NCI-H524 (cell line): ENCODE measurements at regions not wholly inside any gene's neighbourhood (a gene's known extent, or its start where the extent isn't known, plus 50 kb on each side); places are given as distances from the start of the nearest gene placed in this dataset.
"Not testable (repeated sequence)": the region's sequence is repeated elsewhere in the genome, so short reads cannot be mapped to it uniquely, and the experiment has no call there.

Source experiments
- DNase-seq, 2 experiments: peaks; one replicate each; lab custom pipeline; 2025; lab: John Stamatoyannopoulos, UW

DNA sequence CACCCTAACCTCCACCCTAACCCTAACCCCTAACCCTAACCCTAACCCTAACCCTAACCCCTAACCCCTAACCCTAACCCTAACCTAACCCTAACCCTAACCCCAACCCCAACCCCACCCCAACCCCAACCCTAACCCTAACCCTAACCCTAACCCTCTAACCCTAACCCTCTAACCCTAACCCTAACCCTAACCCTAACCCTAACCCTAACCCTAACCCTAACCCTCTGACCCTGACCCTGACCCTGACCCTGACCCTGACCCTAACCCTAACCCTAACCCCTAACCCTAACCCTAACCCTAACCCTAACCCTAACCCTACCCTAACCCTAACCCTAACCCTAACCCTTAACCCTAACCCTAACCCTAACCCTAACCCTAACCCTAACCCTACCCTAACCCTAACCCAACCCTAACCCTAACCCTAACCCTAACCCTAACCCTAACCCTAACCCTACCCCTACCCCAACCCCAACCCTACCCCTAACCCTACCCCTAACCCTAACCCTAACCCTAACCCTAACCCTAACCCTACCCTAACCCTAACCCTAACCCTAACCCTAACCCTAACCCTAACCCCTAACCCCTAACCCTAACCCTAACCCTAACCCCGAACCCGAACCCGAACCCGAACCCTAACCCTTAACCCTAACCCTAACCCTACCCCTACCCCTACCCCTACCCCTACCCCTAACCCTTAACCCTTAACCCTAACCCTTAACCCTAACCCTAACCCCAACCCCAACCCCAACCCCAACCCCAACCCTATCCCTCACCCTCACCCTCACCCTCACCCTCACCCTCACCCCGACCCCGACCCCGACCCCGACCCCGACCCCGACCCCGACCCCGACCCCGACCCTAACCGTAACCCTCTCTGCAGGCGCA, 186.2 kb upstream of the CHL1 start:
- DNase-seq = not testable (repeated sequence)

DNA sequence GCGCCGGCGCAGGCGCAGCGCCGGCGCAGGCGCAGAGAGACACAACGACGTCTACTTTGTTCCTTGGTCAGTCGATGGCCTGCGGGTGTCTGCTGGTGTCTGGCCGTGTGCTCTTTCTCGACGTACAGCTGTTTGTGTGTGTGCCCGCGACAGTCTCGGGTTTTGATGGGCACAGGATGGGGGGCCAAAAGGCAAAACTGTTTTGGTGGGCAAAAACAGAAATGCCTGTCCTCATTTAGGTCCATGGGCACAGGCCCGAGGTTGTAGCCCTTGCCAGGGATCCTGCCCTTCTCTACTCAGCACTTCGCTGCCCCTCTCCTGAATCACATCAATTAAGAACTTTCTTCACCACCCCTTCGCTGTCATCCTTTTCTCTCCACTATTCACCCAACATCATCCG, 184.8 kb upstream of the CHL1 start:
- DNase-seq = no peak

DNA sequence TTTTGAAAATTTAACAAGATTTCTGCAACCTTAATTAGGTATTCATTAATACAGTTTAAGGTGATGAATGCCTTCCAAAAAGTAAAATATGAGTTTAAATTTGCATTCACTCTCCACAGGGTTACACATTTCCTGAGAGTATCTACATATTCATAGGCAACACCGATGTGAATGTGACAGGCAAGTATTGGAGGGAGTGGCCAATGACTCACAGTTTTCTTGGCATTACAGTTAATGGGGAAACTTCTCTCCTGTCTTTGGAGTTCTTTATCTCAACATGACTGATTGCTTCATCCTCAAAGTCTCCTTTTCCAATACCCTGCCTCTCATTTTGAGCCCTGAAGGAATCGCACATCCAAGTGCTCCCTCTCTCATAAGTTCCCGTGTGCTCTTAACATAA, 181.9 kb upstream of the CHL1 start:
- no peak for DNase-seq

DNA sequence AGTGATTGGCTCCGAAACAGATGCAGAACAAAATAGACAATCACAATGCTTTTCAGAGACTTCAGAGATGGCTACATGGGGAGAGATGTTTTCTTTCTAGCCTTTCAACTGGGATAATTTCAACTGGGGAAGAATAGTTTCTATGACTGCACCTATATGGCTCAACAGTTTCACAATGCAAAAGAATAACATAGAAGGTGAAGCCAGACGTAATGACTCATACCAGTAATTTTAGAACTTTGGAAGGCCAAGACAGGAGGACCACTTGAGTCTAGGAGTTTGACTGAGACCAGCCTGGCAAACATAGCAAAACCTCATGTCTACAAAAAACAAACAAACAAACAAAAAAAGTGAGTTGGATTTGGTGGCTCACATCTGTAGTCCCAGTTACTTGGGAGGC, 180.2 kb upstream of the CHL1 start:
- no peak for DNase-seq

DNA sequence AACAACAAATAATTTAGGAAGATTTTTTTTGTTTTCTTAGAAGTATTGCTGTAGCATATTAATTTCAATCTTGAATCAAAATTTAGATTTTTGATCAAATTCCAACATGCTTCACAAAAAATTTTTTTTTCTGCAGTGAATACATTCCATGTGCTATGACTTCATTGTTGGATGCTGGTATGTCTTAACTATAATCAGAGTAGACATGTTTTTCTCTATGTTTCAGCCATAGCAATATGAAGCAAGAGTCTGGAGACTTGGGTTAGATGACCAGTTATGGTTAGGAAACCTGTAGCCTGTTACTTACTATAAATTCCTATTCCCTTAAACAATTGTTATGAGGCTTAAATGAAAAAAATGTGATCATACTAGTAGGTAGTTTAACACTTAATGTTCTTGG, 176.1 kb upstream of the CHL1 start:
- DNase-seq = no peak

DNA sequence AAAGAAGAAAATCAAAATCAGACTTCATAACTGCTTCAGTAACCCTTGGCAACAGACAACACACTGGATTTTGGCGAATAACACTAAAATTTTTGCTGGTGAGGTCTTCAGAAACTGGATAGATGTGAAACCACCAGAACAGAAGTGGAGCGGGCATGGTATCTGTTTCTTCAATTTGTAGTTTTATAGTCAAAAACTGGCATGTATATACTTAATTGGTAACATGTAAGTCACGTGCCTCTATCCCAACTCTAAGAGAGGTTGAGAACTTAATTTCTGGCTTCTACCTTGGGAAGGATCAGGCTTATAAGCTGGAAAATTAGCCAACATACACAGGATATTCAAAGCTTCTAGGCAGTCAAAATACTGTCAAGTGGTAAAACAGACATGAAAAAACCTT, 172.6 kb upstream of the CHL1 start:
- no peak for DNase-seq

DNA sequence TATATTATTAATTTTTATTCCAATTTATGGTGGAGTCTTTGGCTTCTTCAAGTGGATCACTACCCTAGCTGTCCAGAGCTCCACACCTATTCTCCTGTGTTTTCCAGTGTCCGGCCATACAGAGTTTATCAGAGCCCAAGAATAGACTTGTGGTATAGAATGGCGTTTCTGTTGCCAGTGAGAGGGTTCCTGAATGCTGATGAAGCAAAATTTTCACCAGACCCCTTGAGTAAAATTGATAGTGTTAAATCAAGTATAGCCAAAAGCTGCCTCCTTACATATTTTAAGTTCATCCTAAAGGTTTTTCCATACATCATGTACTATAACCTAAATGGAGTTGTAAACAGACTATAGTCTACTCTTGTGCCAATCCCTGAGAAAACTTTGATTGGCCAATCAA, 171.5 kb upstream of the CHL1 start:
- DNase-seq = no peak

DNA sequence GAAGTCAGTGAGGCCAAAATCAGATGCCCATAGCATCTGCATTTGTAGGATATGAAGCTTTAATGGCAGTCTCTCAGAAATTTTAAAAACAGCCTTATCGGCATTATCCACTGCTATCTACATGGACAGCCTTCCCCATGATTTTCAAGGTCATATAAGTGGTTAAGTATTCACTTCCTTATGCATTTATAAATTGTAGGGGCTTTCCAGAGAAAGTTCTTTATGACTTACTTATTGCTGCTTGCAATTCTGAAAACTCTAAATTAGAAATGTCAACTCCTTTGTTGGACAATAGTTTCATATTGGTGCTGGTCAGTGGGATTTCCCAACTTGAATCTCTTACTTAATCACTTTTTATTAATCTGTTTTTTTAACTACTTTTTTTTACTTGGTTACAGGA, 160.6 kb upstream of the CHL1 start:
- not testable (repeated sequence) for DNase-seq

DNA sequence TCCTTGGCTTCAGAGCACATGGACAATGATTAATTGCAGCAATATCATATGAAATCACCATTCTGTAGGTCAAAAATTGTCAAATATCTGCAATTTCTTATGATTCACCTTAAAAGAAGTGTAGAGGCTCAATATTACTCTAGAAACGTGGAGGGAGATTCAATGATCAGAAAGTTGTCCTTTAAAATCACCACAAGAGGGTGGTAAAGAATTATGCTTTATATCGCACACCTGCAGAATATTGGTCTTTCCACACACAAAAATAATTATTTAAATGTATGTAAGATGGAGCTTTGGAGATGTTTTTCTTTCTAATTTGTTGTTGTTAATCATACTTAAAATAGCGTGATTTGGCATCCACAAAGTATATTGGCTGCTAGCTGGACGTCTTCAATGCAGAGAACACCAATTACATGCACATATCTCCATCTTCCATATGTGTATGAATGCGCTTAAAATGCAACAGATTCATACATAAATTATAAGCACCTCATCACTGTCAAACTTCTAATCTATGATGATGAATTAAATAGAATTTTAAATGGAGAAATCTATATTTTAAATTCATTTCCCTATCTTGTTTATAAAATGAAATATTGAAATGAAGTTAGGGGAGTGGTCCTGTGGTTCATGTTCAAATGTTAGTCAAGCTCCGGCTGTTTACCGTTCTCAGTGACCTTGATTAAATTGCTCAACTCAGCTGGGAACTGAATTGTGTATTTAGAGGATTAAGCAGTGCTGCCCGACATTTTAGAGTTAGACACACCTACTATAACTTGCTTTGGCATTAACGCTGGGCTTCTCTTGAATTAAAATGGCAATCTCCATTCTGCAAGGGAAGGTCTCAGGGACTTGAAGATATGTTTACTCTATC, 153.5 kb upstream of the CHL1 start:
- DNase-seq = peak in 1 of 2 experiments; percentile 32

DNA sequence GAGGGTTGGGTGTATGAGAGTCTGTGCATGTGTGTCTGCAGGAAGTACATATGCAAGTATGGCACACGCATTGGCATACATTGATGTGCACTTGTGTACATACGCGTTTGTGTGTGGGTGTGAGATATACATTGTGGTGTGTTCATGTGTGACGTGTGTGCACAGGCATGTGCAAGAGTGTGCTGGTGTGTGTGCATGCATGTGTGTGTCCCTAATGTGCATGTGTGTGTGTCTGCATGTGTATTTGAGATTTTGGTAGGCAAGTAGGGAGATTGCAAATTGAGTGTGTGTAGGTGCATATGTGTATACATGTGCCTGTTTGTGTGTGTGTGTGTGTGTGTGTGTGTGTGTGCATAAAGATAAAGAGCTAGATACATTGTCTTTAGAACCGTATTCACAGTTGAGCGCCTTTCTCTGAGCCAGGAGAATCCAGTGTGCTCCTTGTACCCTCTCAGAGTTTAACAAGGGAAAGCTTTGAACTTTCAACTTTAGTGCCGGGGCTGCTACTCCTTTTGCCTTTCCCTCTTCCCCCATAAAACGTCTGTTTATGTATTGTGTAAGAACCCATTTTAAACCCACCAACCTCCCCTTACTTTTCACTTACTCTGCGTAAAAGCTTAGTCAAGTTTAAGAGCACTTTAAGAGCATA, 152.4 kb upstream of the CHL1 start:
- DNase-seq = no peak

DNA sequence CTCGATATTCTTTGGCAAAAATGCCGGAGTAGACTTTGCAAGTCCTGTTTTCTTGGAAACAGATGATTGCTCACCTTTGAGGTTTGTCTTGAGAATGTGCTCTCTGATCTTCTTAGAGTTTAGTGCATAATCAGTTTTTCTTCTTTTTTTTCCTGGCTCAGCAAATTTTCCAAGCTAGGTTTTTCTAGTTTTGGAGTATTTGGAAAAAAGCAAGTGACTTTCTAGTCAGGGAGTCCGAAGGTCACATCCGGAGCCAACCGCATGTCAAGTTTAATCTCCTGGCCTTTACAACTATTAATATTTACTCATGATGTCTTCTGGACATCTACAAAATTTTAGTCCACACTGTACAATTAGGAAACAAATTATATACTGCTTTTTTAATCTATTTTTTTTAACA, 151.6 kb upstream of the CHL1 start:
- not testable (repeated sequence) for DNase-seq

DNA sequence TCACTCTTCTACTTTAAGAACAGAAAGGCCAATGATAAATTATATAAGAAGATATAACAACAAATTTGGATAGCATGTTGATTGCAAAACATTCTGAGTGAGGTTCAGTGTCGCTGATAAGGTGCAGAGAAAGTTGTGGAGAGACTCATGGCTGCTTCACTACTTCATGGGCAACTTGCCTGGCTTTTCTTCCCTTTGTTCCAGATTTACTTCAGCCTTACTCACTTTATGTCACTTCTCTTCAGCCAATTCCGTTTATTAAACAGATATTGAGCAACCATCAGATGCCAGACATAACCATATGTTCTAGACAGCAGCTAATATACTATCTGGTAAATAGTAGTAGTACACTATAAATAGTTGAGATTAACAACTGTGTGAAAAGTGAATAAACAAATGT, 150.0 kb upstream of the CHL1 start:
- no peak for DNase-seq

DNA sequence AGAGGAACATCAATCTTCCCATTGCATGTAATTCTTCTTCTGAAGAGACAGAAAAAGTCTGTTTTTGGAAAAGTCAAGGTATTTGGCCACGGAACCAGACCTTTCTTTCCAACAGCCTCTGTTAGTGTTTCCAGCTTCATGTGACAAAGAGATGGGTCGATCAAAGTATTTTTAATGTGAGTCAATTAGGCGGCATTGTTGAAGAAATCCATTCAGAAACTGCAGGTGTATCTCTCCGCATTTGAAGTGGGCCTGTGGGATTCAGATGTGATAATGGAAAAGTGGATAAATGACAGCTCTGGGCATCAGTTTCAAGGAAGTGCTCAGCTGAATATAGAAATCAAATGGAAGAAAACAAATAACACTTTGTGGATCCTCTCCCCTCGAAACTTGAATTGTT, 143.1 kb upstream of the CHL1 start:
- DNase-seq = not testable (repeated sequence)

DNA sequence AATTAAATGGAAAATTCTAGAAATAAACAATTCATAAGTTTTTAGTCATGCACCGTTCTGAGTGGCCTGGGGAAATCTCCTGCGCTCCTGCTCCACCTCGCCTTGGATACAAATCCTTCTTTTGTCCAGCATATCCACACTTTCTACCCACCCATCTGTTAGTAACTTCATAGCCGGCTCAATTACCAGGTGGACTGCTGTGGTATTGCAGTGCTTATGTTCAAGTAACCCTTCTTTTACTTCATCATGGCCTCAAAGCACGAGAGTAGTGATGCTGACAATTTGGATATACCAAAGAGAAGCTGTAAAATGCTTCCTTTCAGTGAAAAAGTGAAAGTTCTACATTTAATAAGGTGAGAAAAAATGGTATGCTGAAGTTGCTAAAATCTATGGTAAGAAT, 142.3 kb upstream of the CHL1 start:
- peak in 1 of 2 experiments; percentile 24 for DNase-seq

DNA sequence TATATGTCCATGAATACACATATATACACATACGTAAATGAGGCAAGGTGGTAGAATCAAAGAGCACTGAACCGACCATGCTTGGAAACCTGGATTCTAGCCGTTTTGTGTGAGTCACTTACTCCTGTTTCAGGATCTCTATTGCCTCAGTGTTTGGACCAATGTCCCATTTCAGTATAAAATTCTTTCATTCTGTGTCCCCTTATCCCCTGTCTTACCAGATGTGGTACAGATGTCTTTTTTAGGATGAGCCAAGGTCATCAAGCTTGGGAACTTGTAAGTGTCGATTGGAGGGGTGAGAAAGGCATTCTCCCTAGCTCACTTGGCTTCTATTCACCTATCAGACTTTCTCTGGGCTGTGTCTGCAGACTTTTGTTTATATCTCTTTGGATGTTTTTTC, 139.9 kb upstream of the CHL1 start:
- no peak for DNase-seq

DNA sequence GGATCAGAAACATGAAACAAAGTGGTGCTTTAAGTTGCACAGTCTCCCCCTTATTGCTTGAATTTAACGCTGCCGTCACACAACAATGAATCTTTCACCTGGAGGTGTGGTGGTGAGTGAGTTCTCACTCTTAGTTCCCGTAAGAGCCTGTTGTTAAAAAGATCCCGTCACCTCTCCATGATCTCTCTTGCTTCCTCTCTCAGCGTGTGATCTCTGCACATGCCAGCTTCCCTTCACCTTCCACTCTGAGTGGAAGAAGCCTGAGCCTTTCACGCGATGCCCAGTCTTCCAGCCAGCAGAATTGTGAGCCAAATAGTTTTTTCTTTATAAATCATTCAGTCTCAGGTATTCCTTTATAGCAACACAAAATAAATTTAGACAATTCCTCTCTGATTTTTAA, 136.7 kb upstream of the CHL1 start:
- no peak for DNase-seq

DNA sequence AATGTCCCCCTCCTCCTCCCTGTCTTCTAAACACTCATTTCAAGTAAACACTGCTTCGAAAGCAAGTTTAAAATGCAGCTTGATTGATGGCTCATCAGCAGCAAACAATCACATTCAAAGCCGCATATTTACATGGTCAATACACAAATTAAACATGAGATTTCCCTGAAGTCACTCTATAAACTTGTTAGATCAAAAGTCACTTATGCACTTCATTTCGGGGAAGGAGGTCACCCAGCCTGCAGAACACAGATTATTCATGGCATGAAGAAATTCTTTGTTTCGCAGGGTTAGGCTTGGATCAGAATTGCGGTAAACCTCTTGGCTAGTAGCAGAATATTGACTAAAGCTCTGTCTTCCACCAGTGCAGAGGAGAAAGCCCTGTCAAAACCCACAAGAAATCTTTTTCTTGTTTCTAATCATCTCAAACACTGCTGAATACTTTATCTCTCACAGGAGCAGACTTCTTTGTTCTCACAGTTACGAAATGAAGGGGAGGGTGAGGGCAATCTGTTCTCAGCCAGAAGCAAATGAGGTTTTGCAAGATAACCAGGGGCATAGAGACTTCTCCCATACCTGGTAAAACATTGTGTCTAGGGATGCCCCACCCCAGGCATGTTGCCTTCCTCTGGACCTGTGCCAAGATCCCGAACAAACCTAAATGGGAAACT, 133.3 kb upstream of the CHL1 start:
- no peak for DNase-seq

DNA sequence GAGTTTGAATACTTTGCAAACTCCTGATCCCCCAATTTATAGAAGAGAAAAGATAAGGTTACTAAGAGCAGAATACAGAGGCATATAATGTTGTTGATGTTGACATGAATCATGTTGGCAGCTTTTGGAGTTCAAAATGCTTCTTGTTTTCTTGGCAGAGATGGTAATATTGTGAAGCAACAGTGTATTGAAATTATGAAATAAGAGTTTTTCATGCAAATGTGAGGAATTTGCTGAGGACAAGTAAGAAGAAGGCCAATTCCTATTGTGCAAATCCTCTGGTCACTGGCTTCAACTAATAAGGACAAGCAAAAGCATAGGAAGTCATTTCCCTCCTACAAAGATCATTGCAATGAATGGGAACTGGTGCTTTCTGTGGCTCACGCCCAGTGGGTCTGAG, 126.9 kb upstream of the CHL1 start:
- DNase-seq = no peak

DNA sequence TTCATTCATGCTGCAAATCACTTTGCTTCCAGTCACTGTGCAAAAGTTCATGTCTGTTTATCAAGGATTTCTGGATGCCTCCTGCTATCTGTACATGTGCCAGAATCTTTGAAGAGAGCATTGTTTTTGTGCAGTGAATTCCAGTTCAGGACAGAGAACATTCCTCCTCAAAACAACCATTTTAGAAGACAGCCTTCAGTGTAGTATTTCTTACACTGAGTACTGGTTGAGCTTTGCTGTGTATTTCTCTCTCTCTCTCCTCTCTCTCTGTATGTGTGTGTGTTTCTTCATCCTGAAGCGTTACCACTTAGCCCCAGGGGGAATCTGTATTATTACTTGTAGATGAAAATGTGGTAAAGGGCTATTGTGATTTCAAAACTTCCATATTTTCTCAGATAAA, 123.8 kb upstream of the CHL1 start:
- no peak for DNase-seq

DNA sequence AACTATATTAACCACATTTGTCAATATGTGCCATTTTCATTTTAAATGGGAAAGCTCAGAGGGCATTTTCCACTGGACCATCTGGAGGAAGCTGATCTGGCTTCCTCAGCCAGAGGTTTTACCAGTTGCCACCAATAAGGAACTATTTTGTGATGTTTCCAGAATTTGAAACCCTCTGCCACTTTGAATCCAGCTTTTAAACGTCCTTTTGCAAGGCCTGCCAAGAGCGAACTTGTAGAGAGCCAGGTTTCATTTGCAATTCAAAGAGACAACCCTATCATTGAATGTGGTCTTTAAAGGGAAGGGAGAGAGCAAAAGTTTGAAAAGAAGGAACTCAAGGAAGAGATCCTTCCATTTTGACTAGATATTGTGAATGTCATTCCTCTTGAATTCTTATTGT, 123.3 kb upstream of the CHL1 start:
- no peak for DNase-seq

DNA sequence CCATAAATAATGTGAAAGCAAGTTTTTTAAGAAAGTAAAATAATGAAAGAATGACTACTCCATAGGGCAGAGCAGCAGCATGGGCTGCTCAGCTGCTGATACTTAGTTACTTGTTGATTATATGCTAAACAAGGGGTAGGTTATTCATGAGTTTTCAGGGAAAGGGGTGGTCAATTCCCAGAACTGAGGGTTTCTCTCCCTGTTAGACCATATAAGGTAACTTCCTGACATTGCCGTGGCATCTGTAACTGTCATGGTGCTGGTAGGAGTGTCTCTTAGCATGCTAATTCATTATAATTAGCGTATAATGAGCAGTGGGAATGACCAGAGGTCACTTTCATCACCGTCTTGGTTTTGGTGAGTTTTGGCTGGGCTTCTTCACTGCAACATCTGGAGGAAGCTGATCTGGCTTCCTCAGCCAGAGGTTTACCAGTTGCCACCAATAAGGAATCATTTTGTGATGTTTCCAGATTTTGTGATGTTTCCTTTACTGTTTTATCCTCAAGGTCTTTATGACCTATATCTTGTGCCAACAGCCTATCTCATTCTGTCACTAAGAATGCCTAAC, 121.8 kb upstream of the CHL1 start:
- DNase-seq = no peak

DNA sequence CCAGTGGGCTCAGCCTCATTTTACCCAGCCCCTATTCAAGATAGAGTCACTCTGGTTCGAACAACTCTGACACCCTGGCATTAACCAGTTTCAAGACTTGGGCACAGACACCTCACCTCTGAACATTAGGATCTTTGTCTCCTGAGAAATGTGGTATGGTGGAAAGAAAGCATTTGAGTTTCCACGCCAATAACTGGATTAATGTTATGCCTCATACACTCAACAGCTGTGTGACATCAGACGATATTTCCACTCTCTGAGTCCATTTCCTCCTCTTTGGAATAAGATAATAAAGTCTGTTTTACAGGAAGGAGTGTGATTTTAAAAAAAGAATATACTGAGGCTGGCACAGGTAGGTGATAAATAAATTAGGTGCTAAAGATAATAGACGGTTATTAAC, 121.3 kb upstream of the CHL1 start:
- DNase-seq = peak in 1 of 2 experiments; percentile 22
